Brain microvascular endothelial cell (primary cell): ENCODE measurements at regions not wholly inside any gene's neighbourhood (a gene's known extent, or its start where the extent isn't known, plus 50 kb on each side); places are given as distances from the start of the nearest gene placed in this dataset.

Experiments
- DNase-seq: peaks from one replicate; pipeline ENCODE4 v3.0.0-alpha.2; 2020
- H3K27ac ChIP-seq: fragments of 250-450 bp; sonication (Bioruptor Pico); 2 replicates; pipeline ENCODE4 v1.5.1; 2020; ENCODE audit warnings: mild to moderate bottlenecking, moderate library complexity
- H3K27me3 ChIP-seq: fragments of 250-450 bp; sonication (Bioruptor Pico); replicated peaks from 2 replicates; pipeline ENCODE4 v1.5.1; 2020; ENCODE audit warnings: mild to moderate bottlenecking
- H3K36me3 ChIP-seq: fragments of 250-450 bp; sonication (Bioruptor Pico); replicated peaks from 2 replicates; pipeline ENCODE4 v1.5.1; 2020; ENCODE audit warnings: mild to moderate bottlenecking
- H3K4me3 ChIP-seq: 2 replicates; pipeline ENCODE4 v1.5.1; 2011; ENCODE audit warnings: low read depth, mild to moderate bottlenecking, control low read depth, low read length, moderate library complexity
- CTCF ChIP-seq: IDR thresholded peaks from 2 replicates; pipeline ENCODE4 v1.5.1; 2011; ENCODE audit warnings: low read depth, mild to moderate bottlenecking, moderate library complexity, low read length, control low read depth, inconsistent platforms; ENCODE audit errors: missing control alignments
- in situ Hi-C: cut with HindIII; loops from 2 replicates; pipeline ENCODE4 v1.10.0; 2017; ENCODE audit warnings: low sequenced_read_pairs, low pct_ligation_motif_present

- Histone ChIP-seq H3K27ac (no peak overlapping the region), H3K36me3 (no peaks in the 10 kb centered on the region), H3K27me3 (no peaks in the 10 kb centered on the region), H3K4me3 (no peak overlapping the region)
- in situ Hi-C loops, result no loop called here
- TF ChIP-seq CTCF, result no peak
- DNase-seq, result no peak
Observed at GRCh38 chr14:38528582-38528981, 272.7 kb upstream of the CLEC14A start.

GRCh38 chr14:38527502-38527878 lies 271.6 kb upstream of the CLEC14A start:
- in situ Hi-C loops, result no loop called here
- TF ChIP-seq CTCF, result no peak
- DNase-seq, result no peak
- H3K27me3 ChIP-seq, result no peaks in the 10 kb centered on the region
- H3K27ac ChIP-seq, result no peak overlapping the region
- H3K4me3 ChIP-seq, result no peak overlapping the region
- H3K36me3 ChIP-seq, result no peaks in the 10 kb centered on the region

GRCh38 chr14:38526826-38527501 lies 271.1 kb upstream of the CLEC14A start:
- in situ Hi-C loops, result no loop called here
- TF ChIP-seq CTCF, result no peak
- Histone ChIP-seq H3K27me3 (no peaks in the 10 kb centered on the region), H3K4me3 (no peak overlapping the region), H3K27ac (no peak overlapping the region), H3K36me3 (no peaks in the 10 kb centered on the region)
- no peak for DNase-seq

GRCh38 chr14:38524636-38525509 lies 269.0 kb upstream of the CLEC14A start:
- TF ChIP-seq CTCF, result no peak
- no peaks in the 10 kb centered on the region for H3K36me3 ChIP-seq
- H3K27me3 ChIP-seq, result no peaks in the 10 kb centered on the region
- no peak overlapping the region for H3K4me3 ChIP-seq
- no peak for DNase-seq
- in situ Hi-C loops, result no loop called here
- no peak overlapping the region for H3K27ac ChIP-seq

GRCh38 chr14:38522724-38523123 lies 266.8 kb upstream of the CLEC14A start:
- DNase-seq, result no peak
- TF ChIP-seq CTCF, result no peak
- no peak overlapping the region for H3K27ac ChIP-seq
- no peaks in the 10 kb centered on the region for H3K27me3 ChIP-seq
- in situ Hi-C loops, result no loop called here
- H3K4me3 ChIP-seq, result no peak overlapping the region
- no peaks in the 10 kb centered on the region for H3K36me3 ChIP-seq
